ENCODE measurements at regions not wholly inside any gene's neighbourhood (a gene's known extent, or its start where the extent isn't known, plus 50 kb on each side); places are given as distances from the start of the nearest gene placed in this dataset.
A peak's percentile ranks its signal among the peaks of the same experiment; 100 is the strongest.

GRCh38 chr3:163877805-163878204 lies 1200.5 kb downstream of the SI start:
- DNase-seq (ENCODE audit: low read depth): no peak
- H3K4me3 ChIP-seq (ENCODE audit: low read depth, low read length): no peak overlapping the region
- TF ChIP-seq CTCF (conservative IDR thresholded peaks at IDR 0.05; ENCODE audit: low read depth, low read length): no peak

- TF ChIP-seq CTCF (conservative IDR thresholded peaks at IDR 0.05; ENCODE audit: low read depth, low read length): no peak
- DNase-seq (ENCODE audit: low read depth): peak; percentile 33
- H3K4me3 ChIP-seq (ENCODE audit: low read depth, low read length): no peak overlapping the region
These were observed 1215.2 kb downstream of the SI start for GRCh38 chr3:163863146-163863545.

- no peak for DNase-seq (ENCODE audit: low read depth)
- H3K4me3 ChIP-seq (ENCODE audit: low read depth, low read length): no peak overlapping the region
- no peak for TF ChIP-seq CTCF (conservative IDR thresholded peaks at IDR 0.05; ENCODE audit: low read depth, low read length)
These were observed 1226.1 kb downstream of the SI start for GRCh38 chr3:163852233-163852632.

- no peak for DNase-seq (ENCODE audit: low read depth)
- no peak for TF ChIP-seq CTCF (conservative IDR thresholded peaks at IDR 0.05; ENCODE audit: low read depth, low read length)
- H3K4me3 ChIP-seq (ENCODE audit: low read depth, low read length): no peak overlapping the region
These were observed 1239.5 kb downstream of the SI start for GRCh38 chr3:163838769-163839168.

- no peak for TF ChIP-seq CTCF (conservative IDR thresholded peaks at IDR 0.05; ENCODE audit: low read depth, low read length)
These were observed 1245.7 kb downstream of the SI start for GRCh38 chr3:163832547-163832946.

GRCh38 chr3:163821841-163822240 lies 1256.5 kb downstream of the SI start:
- H3K4me3 ChIP-seq (ENCODE audit: low read depth, low read length): no peak overlapping the region
- DNase-seq (ENCODE audit: low read depth): no peak
- no peak for TF ChIP-seq CTCF (conservative IDR thresholded peaks at IDR 0.05; ENCODE audit: low read depth, low read length)

More at GRCh38 chr3:163832547-163832946, 1245.7 kb downstream of the SI start:
- DNase-seq (ENCODE audit: low read depth): no peak
- H3K4me3 ChIP-seq (ENCODE audit: low read depth, low read length): no peak overlapping the region

GRCh38 chr3:163817015-163817414 lies 1261.3 kb downstream of the SI start:
- no peak for TF ChIP-seq CTCF (conservative IDR thresholded peaks at IDR 0.05; ENCODE audit: low read depth, low read length)
- H3K4me3 ChIP-seq (ENCODE audit: low read depth, low read length): no peak overlapping the region
- no peak for DNase-seq (ENCODE audit: low read depth)
